Kidney epithelial cell (primary cell): ENCODE measurements at regions not wholly inside any gene's neighbourhood (a gene's known extent, or its start where the extent isn't known, plus 50 kb on each side); places are given as distances from the start of the nearest gene placed in this dataset.

ENCODE experiments used
- DNase-seq: peaks from one replicate; pipeline ENCODE4 v3.0.0-alpha.2; 2010; ENCODE audit warnings: low read depth
- H3K27me3 ChIP-seq: 2 replicates; pipeline ENCODE4 v1.6.0; 2011; ENCODE audit warnings: low read length; ENCODE audit not compliant: control insufficient read depth, insufficient read depth
- H3K36me3 ChIP-seq: 2 replicates; pipeline ENCODE4 v1.5.1; 2011; ENCODE audit warnings: low read length; ENCODE audit not compliant: control insufficient read depth, insufficient read depth
- H3K4me3 ChIP-seq: 2 replicates; pipeline ENCODE4 v1.5.1; 2011; ENCODE audit warnings: low read depth, mild to moderate bottlenecking, control low read depth, low read length
- TF ChIP-seq, protein P1 (sequence below): IDR thresholded peaks from 2 replicates; pipeline ENCODE4 v1.5.1; 2011; ENCODE audit warnings: mild to moderate bottlenecking, moderate library complexity, low read length, control low read depth, inconsistent platforms; ENCODE audit not compliant: insufficient read depth, poor library complexity, severe bottlenecking

DNA sequence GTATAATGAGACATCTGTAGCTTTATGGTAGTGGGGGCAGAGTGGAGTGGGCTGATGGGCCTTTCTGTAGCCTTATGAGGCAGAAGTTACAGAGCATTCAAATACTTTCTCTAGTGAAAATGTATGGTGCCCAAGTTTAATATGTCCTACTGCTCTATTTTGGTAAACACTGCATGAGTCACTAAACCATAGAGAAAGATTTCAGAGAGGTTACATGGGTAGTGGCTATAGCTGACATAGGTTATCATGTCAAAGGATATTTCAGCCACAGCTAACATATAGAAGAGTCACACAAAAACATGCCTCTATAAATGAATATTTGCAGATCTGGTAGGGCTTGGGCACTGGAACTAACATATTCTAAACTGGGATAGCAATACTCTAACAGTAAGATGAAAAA lies 212.4 kb upstream of the USP25 start:
- no peaks in the 10 kb centered on the region for H3K27me3 ChIP-seq
- TF ChIP-seq, protein P1, sequence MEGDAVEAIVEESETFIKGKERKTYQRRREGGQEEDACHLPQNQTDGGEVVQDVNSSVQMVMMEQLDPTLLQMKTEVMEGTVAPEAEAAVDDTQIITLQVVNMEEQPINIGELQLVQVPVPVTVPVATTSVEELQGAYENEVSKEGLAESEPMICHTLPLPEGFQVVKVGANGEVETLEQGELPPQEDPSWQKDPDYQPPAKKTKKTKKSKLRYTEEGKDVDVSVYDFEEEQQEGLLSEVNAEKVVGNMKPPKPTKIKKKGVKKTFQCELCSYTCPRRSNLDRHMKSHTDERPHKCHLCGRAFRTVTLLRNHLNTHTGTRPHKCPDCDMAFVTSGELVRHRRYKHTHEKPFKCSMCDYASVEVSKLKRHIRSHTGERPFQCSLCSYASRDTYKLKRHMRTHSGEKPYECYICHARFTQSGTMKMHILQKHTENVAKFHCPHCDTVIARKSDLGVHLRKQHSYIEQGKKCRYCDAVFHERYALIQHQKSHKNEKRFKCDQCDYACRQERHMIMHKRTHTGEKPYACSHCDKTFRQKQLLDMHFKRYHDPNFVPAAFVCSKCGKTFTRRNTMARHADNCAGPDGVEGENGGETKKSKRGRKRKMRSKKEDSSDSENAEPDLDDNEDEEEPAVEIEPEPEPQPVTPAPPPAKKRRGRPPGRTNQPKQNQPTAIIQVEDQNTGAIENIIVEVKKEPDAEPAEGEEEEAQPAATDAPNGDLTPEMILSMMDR, result no peak
- no peak overlapping the region for H3K4me3 ChIP-seq
- no peaks in the 10 kb centered on the region for H3K36me3 ChIP-seq
- DNase-seq, result no peak

DNA sequence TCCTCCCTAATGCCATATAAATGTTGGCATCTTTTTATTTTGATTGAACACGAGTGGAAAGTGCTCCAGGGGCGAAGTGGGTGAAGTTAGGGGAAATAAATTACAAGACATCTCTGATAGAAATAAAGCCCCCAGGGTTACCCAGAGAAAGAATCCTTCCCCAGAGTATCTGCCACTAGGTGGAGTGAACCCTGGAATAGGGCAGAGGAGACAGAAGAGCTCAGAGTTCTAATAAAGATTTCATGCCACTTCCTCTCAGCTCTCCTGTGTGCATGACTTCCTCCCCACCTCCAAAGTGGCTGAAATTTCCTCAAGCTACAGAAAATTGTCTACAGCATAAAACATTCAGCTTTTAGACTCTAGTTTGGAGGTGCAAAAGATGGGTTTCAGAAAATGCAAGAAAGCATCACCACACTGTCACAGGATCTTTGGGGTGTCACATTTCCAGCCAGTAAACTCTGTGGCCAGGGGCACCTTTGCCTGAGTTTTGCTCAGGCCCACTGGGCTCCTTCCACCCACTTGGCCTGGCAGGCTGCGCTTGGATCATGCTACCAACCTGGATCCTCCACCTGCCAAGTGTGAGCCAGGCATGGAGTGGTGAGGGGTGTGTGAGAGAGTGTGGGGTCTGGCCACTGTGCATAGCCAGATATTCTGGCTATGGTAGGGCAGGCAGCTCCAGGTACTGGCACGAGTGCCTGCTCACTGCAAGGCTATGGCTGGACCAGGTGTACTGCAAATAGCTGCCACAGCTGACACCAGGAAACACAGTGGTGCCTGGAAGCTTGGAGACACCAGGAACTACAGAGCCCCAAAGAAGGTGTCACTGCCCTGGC lies 208.8 kb upstream of the USP25 start:
- TF ChIP-seq, protein P1, result peak; percentile 29
- H3K4me3 ChIP-seq, result no peak overlapping the region
- no peaks in the 10 kb centered on the region for H3K27me3 ChIP-seq
- no peaks in the 10 kb centered on the region for H3K36me3 ChIP-seq
- no peak for DNase-seq

DNA sequence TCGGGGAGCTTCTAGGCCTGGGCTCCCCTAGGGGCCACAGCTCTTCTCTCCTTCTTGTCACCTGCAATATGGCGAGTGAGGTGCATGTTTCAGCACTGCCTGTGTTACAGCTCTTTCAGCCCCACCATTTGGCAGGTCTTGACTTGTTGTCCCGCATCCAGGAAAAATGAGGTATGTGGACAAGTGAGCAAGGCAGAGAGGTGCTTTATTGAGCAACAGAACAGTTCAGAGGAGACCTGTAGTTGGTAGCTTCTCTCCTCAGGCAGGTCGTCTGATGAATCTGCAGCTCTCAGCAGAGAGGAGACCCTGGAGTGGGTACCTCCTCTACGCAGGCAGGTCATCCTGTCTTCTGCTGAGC lies 208.2 kb upstream of the USP25 start:
- TF ChIP-seq, protein P1, result no peak
- Histone ChIP-seq H3K4me3 (no peak overlapping the region), H3K36me3 (no peaks in the 10 kb centered on the region), H3K27me3 (no peaks in the 10 kb centered on the region)
- no peak for DNase-seq

DNA sequence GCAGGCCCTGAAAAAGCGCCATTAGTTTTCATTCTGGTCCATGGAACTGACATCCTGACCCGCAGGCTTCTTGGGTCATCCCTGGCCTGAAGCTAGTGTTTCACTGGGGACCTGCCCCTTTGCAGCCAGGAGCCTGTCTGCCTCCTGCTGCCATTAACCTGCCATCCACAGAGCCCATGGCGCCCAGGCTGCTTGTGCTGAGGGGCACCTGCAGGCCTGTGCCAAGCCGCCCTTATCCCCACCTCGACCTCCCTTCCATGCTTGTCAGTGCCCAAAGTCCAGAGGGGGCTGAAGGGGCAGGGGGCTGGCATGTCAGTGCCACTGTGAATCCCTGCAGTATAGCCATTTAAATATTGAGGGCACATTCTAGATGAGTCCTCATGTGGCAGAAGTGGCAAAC lies 207.6 kb upstream of the USP25 start:
- no peaks in the 10 kb centered on the region for H3K36me3 ChIP-seq
- no peak for DNase-seq
- no peaks in the 10 kb centered on the region for H3K27me3 ChIP-seq
- no peak overlapping the region for H3K4me3 ChIP-seq
- TF ChIP-seq, protein P1, result no peak

DNA sequence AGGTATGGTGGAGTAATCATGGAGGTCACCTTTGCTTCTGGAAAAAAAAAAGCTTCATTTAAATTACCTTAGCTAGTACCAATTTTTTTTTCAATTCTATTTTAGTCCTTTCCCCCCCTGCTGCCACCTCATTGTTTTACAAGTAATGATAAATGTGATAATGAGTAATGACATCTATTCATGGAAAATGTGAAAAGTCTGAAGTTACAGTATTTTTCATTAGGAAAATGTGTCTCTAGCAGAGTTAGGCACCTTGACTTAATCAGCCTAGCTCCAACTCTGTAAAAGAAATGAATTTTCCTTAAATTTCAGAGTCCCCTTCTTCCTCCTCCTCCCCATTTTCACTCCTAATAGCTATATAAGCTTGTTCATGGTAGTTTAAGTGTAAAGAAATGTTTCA lies 204.9 kb upstream of the USP25 start:
- no peak for DNase-seq
- Histone ChIP-seq H3K4me3 (no peak overlapping the region), H3K36me3 (no peaks in the 10 kb centered on the region), H3K27me3 (no peaks in the 10 kb centered on the region)
- TF ChIP-seq, protein P1, result no peak

DNA sequence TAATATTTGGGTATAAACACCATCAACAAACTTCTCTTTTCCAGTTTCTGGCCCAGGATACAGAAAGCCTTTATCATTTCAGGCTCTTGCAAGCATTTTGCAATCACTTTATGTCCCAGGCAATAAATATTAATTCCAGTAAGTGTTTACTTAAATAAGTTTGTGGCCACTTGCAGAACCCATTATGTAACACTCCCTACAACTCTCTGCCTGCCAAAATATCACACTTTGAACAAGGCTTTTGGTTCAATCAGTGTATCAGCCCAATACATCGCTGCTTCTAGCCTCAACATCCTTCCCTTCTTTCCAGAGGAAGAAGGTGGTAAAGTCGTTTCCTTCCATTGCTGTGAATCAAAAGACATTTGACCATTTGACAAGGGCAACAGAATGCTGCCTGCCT lies 203.0 kb upstream of the USP25 start:
- DNase-seq, result no peak
- TF ChIP-seq, protein P1, result no peak
- Histone ChIP-seq H3K27me3 (no peaks in the 10 kb centered on the region), H3K4me3 (no peak overlapping the region), H3K36me3 (no peaks in the 10 kb centered on the region)
